ENCODE measurements at regions not wholly inside any gene's neighbourhood (a gene's known extent, or its start where the extent isn't known, plus 50 kb on each side); places are given as distances from the start of the nearest gene placed in this dataset.

- TF ChIP-seq CTCF (IDR thresholded peaks at IDR 0.05) (no peak), POLR2A (IDR thresholded peaks at IDR 0.05) (no peak)
Observed at GRCh38 chr13:84980571-84980970, 818.6 kb downstream of the SLITRK6 start.

All from adrenal gland (tissue), 5 donors.